ENCODE measurements at regions not wholly inside any gene's neighbourhood (a gene's known extent, or its start where the extent isn't known, plus 50 kb on each side); places are given as distances from the start of the nearest gene placed in this dataset.
"Not testable (repeated sequence)": the region's sequence is repeated elsewhere in the genome, so short reads cannot be mapped to it uniquely, and the experiment has no call there.

DNA sequence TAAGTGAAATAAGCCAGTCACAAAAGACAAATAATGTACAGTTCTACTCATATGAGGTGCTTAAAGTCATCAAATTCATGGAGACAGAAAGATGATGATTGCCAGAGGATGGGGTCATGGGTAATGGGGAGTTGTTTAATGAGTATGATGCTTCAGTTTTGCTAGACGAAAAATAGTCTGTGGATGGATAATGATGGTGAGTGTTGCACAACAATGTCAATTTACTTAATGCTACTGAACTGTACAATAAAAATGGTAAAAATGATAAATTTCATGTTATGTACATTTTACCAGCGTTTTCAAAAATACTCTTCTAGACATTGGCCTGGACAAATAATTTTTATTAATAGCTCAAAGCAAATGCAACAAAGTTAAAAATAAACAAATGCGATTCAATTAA lies 118.5 kb upstream of the KYNU start:
- no peak for DNase-seq (ENCODE audit: extremely low read depth, low read depth, low spot score)

DNA sequence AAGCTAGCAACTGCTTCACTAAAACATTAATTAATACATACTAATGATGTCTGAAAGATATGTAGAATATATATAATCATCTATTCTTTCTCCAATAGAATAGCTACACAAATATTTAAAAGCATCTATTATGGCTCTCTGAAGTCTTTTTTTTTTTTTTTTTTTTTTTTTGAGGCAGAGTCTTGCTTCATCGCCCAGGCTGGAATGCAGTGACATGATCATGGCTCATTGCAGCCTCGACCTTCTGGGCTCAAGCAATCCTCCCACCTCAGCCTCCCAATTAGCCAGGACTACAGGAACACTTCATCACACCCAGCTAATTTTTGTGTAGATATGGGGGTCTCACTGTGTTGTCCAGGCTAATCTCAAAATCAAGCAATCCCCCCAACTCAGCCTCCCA lies 120.4 kb upstream of the KYNU start:
- no peak for DNase-seq (ENCODE audit: extremely low read depth, low read depth, low spot score)

DNA sequence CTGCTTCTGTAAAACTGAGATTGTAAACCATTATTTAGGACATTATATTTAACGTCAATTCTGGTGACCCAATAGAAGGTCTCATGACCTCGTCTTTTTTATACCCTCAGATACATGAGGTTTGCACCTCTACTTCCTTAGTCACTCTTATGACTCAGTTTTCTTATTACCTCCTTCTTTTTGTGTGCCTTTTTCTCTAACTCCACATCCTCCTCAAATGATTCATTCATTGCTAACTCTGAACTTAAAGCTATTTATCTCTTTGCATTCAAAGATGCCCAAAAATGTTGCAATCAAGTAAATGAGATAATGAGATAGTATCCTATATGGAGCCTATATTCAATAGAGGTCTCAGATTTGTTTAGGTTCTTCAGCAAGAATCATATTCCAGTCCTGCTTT lies 121.0 kb upstream of the KYNU start:
- DNase-seq (ENCODE audit: extremely low read depth, low read depth, low spot score), result no peak

DNA sequence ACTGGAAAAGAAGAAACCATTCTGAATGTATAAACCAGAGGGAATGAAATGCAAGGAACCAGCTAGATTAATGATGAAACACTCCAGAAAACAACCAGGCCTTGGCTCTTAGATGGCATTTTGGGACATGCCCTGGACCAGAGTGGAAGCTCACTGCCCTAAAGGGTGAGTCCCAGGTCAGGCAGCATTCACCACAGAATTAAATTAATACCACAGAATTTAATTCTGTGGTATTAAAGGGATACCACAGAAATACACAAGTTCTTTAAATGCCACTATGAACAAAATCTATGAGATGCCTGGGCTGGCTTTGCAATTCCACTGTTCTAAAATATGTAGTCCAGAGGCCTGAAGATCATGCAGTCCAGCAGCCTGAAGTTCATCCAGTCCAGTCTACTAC lies 122.3 kb upstream of the KYNU start:
- no peak for DNase-seq (ENCODE audit: extremely low read depth, low read depth, low spot score)

DNA sequence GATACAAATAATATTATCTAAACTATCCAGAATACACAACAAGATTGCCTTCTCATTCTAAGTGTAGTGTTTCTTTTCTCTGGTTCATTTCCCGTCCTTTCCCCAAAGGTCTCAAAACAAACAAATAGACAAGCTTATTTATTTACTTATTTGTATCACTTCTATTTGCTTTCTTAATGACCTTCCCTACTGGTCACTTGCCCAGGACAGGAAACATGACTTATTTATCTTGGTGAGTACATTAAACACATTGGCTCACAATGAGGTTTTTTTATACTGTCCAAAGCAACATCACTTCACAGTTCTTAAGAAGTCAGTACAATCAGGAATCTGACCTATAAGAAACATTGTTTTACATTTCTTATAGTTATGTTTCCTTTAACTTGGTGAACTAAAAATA lies 123.3 kb upstream of the KYNU start:
- no peak for DNase-seq (ENCODE audit: extremely low read depth, low read depth, low spot score)

DNA sequence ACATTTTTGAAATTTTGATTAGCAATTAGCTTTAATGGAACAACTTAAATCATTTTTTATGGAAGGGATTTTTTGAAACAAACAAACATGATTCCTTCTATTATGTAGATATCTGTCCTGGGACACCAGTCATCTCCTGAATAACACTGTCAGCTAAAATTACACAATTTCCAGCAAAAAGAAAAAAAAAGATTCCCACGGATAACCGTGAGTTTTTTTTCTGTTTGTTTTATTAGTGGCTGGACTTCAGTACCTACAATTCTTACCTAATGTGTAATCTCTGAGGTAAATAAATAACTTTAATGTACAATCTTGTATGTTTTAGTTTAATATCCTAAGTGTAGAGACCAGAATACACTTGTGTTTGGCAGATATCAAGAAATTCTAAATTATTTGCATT lies 126.6 kb upstream of the KYNU start:
- no peak for DNase-seq (ENCODE audit: extremely low read depth, low read depth, low spot score)

DNA sequence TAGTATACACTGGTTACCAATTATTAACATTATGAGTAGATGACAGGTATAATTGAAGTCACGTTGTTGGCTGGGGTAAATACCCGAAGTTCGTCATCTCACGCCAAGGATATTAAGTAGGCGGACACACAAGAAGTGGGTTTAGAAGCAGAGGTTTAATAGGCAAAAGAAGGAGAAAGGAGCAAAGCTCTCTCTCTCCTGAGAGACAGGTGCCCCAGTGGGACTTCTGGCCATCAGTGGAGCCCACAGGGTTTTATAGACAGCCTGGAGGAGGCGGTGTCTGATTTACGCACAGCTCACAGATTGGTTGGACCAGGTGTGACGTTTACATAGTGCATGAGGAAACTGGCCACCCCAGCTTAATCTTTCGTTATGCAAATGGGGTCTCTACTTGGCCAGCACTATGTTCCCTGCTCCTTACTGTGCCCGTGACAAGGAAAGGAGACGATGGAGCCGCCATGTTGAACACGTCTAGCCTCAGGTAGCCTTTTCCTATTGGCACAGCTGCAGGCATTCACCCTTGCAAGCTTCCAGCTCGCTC lies 128.8 kb upstream of the KYNU start:
- no peak for DNase-seq (ENCODE audit: extremely low read depth, low read depth, low spot score)

DNA sequence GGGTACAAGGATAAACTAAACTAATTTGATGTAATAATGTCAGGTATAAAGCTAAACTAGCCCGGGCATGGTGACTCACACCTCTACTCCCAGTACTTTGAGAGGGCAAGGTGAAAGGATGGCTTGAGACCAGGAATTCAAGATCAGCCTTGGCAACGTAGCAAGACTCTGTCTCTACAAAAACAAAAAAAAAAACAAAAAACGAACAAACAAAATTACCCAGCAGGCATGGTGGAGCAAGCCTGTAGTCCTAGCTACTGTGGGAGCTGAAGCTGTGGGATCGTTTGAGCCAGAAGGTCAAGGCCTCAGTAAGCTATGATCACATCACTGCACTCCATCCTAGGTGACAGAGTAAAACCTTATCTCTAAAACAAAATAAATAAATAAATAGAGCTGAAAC lies 131.8 kb upstream of the KYNU start:
- no peak for DNase-seq (ENCODE audit: extremely low read depth, low read depth, low spot score)

DNA sequence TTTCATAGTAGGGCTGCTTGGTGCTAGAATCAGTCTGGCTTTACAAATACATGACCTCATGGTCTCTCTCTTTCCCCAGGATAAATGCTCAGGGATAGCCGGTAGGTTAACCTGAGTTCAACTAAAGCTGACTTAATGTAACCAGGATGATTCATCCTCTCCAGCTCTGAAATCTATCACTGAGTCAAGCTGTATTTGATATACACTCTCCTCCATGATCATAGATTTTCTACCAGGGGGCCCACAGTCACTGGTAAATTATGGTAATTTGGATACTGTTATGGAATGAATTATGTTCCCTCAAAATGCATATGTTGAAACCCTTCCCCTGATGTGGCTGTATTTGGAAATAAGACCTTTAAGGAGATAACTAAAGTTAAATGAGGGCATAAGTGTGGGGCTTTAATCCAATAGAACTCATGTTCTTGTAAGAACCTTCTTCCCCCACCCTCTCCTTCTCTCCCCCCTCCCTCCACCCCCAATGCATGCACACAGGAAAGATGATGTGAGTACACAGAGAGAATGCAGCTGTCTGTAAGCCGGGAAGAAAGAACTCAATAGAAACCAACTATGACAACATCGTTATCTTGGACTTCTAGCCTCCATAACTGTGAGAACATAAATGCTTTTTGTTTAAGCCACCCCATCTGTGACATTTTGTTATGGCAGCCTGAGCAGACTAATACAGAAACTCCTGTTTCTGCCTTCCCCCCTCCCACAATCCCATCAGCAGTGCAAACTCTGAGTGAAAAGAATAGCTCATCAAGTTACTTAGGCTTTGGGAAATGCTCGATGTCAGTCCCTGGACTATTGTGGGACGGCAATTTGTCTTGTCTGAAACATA lies 134.9 kb upstream of the KYNU start:
- DNase-seq (ENCODE audit: extremely low read depth, low read depth, low spot score), result no peak

DNA sequence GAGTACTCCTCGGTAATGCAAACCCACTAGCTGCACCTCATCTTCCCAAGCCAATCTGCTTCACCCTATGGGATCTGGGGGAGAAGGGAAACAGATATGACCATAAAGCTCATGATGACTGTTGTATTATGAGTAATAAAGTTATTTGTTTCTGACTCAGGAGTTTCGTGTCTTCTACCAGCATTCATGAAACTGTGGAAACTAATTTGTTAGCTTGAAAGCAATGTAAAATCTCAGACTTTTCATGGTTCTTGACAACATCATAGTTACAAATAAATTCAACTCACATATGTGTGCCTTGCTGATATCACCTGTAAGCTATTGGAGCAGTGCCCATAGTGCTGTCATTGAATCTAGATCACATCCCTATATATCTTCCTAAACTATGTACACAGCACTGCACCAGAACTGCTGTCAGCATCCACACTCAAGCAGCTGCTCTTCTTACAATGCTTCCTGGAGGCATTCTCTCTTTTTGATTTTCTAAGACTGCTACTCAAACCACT lies 135.6 kb upstream of the KYNU start:
- DNase-seq (ENCODE audit: extremely low read depth, low read depth, low spot score), result no peak

DNA sequence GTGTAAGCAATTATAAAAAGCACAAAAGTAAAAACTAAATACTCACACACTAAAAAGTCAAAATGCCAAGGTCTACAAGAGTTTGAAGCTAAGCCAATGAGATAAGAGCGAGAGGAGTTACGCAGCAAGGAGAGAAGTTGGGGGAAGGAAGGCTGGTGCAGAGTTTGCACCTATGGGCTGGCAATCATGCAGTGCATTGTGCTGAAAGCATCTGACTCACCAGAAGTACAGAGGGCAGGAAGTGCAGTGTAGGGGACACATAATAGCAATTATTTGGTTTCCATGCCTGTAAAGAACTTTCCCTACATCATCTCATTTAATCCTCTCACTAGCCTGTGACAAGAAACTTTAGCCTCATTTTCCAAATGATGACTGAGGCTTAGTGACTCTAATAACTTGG lies 142.7 kb upstream of the KYNU start:
- no peak for DNase-seq (ENCODE audit: extremely low read depth, low read depth, low spot score)

DNA sequence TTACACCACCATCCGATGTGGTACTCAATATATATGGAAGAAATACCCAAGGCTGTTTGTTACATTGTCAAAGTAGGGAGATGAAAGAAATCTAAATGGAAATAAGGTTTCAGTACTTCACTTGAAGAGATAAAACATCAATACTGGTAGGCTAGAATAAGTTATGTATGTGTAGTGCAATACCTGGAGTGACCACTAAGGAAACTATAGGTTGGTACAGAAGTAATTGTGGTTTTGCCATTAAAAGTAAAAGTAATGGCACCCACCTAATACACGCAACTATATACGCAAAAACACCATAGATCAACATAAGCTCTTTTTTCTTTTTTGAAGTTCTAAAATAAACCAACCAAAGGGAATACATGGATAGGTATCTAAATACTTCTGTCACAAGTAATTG lies 143.2 kb upstream of the KYNU start:
- DNase-seq (ENCODE audit: extremely low read depth, low read depth, low spot score), result no peak

DNA sequence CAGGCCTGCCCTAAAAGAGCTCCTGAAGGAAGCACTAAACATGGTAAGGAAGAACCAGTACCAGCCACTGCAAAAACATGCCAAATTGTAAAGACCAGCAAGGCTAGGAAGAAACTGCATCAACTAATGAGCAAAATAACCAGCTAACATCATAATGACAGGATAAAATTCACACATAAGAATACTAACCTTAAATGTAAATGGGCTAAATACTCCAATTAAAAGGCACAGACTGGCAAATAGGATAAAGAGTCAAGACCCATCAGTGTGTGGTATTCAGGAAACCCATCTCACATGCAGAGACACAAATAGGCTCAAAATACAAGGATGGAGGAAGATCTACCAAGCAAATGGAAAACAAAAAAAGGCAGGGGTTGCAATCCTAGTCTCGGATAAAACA lies 147.7 kb upstream of the KYNU start:
- DNase-seq (ENCODE audit: extremely low read depth, low read depth, low spot score), result not testable (repeated sequence)

DNA sequence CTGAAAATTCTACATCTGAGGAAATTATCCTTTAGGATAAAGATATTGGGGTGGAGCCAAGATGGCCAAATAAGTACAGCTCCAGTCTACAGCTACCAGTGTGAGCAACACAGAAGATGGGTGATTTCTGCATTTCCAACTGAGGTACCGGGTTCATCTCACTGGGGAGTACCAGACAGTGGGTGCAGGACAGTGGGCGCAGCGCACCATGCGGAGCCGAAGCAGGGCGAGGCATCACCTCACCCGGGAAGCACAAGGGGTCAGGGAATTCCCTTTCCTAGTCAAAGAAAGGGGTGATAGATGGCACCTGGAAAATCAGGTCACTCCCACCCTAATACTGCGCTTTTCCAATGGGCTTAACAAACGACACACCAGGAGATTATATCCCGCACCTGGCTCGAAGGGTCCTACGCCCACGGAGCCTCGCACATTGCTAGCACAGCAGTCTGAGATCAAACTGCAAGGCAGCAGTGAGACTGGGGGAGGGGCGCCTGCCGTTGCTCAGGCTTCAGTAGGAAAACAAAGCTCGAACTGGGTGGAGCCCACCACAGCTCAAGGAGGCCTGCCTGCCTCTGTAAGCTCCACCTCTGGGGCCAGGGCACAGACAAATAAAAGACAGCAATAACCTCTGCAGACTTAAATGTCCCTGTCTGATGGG lies 149.5 kb upstream of the KYNU start:
- DNase-seq (ENCODE audit: extremely low read depth, low read depth, low spot score), result not testable (repeated sequence)

DNA sequence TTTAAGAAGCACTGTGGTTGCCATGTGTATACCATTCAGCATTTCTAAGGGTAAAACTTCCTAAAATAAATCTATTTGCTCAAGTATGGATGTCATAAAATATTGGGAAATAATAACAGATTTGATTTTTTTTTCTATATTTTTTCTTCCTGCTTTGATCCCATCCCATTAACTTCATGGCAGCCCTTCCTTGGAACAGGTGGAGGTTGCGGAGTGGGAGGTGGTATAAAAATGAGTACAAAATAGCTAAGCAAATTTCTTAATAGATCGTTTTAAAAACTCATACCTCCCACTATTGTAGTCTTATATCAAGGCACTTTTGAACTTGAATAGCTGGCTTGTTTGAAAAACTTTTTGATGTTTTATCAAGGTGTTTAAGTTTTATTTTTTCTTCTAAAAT lies 152.1 kb upstream of the KYNU start:
- DNase-seq (ENCODE audit: extremely low read depth, low read depth, low spot score), result no peak

DNA sequence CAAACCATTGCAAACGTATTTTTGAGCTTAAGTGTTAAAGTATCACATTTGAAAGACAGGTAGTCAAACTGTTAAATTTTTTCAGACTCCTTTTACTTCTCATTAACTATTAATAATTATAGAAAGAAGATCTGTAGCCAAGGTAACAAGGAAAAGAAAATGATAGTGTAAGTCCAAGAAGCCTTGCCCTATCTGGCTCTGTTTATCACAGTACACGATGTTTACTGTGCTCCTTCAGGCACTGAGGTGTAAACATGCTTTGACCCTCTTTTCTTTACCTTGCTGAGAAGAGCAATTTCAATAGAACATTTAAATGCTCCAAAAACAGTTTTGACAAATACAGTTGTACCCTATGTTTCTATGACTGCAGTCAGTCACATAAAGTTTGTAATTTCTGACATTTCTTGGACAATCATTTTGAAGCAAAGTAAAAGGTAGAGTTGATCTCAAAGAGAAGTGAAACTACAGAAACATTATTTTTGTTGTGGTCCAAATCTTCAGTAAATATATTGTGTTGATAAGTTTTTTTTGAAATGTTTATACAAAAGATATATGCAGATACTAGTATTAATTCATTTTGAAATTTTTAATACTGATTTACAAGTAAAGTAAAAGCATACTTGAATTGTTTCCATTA lies 152.6 kb upstream of the KYNU start:
- DNase-seq (ENCODE audit: extremely low read depth, low read depth, low spot score), result no peak

DNA sequence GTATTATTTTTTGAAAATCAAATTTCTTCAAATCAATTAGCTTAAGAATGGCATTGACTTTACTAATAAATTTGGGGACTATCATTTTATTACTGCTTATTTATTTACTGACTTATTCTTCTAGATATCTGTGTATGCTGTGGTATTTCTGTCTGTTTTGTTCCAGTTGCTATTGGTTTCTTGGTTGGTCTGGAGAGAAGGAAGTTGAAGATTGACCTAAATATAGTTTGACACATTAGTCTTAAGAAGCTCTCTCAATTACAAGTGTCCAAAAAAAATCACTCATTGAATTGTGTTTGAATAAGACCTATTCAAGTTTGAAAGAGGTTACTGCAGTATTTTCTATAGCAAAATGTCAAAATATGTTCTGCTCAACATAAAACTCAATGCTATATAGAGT lies 153.3 kb upstream of the KYNU start:
- no peak for DNase-seq (ENCODE audit: extremely low read depth, low read depth, low spot score)

DNA sequence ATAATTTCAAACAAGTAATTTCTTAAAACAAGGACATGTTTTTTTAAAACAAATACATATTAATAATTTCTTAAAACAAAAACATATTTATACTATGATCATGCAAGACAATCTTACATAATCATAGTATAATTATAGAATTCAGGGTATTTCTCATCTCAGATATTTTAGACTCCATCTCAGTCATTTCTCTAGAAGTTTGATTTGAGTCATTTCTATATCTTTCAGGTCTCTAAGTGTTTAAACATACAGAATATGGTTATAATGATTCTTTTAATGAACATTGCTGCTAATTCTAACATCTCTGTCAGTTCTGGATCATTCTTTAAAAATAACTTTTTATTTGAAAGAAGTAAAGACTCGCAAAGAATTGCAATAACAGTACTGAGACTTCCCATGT lies 154.2 kb upstream of the KYNU start:
- no peak for DNase-seq (ENCODE audit: extremely low read depth, low read depth, low spot score)

DNA sequence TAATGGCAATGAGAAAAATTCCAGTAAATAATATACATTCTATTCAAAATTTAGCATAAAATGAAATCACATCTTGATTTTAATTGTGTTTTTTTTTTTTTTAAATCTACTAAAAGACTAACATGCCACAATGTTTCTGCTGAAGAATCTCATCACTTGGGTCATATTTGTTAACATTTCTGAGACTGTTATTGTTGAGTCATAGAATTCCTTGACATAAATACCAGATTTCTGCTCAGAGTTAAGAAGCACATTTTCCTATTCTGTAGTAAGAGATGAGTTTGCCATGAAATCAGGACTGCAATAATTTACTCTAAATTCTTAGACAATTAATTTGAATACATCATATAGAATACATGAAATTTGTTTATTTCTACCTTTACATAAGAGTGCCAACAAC lies 154.9 kb upstream of the KYNU start:
- DNase-seq (ENCODE audit: extremely low read depth, low read depth, low spot score), result no peak

DNA sequence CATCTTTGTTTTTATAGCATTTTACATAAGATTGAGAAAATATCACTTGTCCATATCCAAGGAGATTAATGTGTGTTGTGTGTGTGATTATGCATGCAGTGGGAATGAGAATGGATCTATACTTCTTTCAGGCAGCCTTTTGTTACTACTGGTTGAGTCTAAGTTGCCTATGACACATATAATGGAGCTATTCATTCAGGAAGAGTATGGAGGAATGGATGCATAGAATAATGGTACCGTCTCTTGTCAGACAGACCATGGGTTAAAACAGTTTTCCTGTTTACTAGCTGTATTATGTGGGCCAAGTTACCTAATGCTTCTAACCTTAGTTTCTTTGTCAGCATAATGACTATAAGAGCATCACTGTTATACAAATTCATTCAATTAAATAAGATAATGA lies 155.4 kb upstream of the KYNU start:
- no peak for DNase-seq (ENCODE audit: extremely low read depth, low read depth, low spot score)

DNA sequence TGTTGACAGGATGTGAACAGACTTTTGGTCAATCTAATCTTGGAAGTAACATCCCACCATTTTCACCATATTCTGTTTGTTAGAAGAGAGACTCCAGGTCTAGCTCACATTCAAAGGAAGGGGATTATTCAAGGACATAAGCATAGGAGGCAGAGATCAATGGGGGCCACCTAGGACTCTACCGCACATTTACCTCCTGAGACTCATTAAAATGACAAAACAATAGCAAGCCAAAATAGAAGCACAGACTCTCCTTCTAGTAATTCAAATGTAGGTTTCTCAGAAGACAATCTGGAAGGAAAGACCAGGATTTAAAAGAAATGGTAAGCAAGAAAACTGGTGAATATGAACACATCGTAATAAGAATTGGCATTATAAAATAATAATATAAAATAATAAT lies 156.4 kb upstream of the KYNU start:
- DNase-seq (ENCODE audit: extremely low read depth, low read depth, low spot score), result no peak

Measured in glomerular endothelial cell (primary cell).